Stimulated activated CD4-positive, alpha-beta T cell treated with anti-CD3 and anti-CD28 coated beads, Interleukin-4, amount 100 ng/mL, for 48 hours (primary cell): ENCODE measurements at regions not wholly inside any gene's neighbourhood (a gene's known extent, or its start where the extent isn't known, plus 50 kb on each side); places are given as distances from the start of the nearest gene placed in this dataset.
A peak's percentile ranks its signal among the peaks of the same experiment; 100 is the strongest.
"Not testable (repeated sequence)": the region's sequence is repeated elsewhere in the genome, so short reads cannot be mapped to it uniquely, and the experiment has no call there.

Source experiments
- DNase-seq, 2 donors: peaks; one replicate each; pipeline ENCODE4 v3.0.0-alpha.2; 2020; ENCODE audit warnings: low read depth in 2 of 2

DNA sequence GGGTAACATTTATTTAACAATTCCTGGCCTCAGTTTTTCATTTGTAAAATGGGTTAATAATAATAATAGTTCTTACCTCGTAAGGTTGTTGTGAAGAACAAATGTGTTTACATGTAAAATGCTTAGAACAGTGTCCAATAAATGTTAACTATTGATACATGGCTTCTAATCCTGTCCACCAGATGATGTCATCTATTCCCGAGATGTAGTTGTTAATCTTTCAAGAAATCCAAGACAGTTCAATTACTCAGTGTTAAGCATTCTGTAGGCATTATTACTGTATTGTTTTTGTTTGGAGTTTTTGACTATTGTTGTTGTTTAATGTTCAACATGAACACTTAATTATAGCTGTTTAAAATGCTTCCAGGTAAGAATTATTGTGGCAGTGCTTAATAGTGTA, 131.0 kb upstream of the FNDC3A start:
- DNase-seq, result no peak

DNA sequence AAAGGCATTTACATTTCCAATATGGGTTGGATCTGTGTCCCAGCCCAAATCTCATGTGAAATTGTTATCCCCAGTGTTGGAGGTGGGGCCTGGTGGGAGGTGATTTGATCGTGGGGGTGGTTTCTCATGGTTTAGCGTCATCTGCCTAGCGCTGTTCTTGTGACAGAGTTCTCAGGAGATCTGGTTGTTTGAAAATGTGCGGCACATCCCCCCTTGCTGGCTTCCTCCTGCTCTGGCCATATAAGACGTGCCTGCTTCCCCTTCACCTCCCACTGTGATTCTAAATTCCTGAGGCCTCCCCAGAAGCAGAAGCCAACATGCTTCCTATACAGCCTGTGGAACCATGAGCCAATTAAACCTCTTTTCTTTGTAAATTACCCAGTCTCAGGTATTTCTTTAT, 126.2 kb upstream of the FNDC3A start:
- no peak for DNase-seq

DNA sequence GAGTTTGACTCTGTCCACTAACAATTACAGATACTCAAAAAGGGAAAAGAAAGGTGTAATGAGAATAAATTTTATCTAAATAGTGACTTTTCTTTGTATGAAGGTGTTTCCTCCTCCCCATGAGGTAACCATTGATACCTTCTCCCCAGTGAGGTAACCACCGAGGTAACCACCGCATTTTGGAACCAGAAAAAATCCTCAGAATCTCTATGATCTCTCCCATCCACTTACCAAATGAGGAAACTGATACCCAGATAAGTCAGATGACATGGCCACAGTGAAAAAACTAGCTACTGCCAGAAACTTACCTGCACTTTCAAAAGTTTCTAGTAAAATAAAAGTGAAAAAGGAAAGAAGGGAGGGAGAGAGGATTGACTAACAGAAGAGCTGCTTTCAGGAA, 124.0 kb upstream of the FNDC3A start:
- DNase-seq, result no peak

DNA sequence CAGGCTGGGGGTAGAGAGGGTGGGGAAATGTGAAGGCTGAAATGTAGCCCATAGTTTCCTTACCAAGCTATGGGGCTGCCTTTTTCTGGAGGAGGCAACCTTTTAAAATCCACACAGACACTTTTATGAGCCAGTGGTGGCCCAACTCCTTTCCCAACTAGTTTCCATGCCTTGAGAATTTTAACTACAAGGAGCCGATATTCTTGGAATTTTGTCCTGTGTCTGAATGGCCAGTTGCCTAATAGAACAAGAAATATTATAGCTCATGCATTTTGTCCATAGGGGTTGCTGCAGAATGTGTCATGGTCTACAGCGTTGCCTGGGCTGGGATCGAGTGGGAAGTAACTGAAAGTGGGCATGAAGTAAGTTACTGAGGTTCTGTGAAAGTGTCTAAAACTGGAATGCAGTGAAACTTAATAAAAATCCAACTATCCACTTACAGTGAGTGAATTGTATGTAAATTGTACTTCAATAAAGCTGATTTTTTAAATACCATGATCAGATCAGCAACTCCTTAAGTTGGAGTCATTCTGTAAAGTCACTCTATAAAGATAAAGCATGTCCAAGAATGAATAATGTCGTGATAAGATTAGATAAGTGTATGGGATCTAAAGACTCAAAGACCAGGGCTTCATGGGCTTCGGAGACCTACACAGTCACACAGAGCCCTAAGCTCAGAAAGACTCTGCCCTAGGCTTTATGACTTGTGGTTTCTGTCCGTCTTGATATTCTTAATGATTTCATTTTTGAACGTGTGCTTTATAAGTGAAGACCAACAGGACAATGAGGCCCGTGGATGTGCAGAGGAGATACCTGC, 122.6 kb upstream of the FNDC3A start:
- no peak for DNase-seq

DNA sequence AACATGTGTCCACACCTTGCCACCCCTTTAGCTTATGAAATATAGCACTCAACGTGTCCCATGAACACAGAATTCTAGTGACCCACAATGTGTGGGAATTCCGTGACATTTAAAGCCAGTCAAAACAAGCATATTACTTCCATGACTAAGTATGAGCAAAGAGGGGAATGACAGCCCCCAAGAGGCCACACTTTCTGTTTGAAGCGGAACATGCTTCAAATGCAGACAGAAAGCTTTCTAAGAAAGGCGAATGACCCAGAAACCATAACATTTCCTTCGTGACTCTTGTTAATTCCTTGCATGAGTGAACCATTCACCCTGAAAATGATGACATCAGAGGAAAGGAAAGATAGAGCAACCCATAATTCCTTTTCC, 122.0 kb upstream of the FNDC3A start:
- DNase-seq, result peak in 1 of 2 donors; percentile 23

DNA sequence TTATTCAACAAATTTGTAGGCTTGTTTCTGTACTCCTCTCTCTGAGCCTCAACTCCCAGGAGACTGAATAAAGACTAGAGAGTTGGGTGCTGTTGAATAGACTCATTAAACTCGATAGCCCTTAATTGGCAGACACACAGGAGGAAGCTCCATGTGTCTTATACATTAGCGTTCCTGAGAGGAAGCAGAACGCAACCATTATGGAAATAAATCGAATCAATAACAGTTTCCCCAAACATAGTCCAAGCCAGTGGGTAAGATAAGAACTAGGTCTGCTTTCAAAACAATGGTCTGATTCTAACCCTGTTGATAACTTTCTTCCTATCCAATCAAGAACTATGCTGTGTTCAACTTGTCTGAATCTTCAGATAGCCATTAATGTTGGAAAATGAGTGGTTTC, 118.1 kb upstream of the FNDC3A start:
- no peak for DNase-seq

DNA sequence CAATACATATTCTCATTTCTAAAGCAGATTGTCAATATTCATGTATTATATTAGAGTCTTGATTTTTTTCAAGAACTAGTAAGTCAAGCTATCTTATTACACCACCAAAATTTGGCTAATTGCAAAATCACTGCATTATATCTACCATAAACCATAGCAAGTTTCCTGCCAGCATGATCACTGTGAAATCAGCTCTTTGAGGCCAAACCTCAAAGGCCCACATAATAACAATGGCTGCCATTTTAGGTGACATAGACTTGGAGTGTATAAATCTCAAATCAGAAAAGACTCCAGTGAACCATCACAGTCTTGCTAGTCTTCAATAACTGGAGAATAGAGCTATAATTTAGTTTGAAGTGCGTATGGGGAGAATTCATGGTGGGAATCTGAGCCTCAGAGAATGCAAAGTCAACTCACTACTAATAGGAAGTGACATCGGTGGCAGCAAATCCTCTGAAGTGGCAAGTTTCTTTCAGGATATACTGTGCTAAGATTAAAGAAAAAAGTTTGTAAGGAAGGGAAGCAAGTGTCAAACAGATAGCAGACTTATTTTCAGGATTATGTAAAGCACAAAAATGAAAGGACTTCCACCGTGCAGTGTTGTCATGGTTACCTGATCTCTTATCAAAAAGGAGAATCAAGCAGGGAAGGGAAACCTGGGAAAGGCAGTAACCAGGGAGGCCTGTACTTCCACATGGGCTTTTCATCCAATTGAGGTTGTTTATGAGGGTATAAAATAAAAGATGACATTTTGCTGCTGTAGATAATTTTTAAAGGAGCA, 117.4 kb upstream of the FNDC3A start:
- DNase-seq, result no peak

DNA sequence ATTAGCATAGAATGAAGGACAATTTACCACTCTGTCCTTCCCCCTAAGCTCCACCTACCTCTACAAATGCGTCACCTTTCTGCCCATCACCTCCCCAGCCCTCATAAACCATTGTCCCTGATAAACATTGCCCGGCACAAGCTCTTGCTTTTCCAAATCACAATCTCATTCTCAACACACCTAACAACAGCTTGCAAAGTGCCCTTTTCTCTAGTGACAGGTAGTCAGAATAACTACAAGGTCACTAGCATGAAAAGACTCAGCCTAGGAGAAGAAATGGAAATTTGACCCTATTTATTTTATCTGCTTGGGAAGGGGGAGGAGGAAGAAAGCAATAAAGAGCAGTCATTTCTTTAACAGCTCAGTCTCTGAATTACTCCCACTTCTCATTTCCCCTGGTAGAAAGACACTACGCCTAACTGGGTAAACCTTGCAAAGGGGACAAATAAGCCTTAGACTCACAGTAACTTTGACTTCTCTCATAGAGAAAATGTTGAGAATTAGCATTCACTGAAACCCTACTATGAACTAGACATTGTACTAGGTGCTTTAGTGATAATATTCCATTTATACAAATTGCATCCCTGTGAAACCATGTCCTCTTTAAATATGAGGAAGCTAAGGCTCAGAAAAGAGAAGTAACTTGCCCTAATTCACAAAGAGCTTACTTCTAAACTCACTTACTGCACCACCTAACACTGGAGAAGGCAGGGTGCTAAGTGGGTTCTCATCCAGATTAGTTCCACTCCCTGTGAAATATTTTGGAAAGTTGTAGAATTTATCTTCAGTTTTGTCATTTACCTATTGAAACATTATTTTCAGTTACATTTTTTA, 116.2 kb upstream of the FNDC3A start:
- no peak for DNase-seq

DNA sequence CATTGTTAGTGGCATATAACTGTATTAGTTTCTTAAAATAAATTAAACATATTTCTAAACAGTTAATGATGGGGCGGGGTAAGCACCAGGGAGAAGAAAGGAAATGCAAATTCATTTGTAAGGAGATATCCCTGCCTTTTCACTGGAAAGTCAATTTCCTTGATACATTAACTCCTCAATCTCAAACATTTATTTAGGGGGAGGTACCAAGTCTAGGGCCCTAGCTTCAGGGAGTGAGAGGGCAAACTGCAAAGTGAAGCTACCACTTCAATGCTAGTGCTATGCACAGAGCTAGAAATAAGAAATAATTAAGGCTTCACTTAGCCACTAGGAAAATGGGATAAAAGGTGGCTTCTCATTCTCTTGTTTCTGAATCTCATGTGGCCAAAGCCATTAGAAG, 115.3 kb upstream of the FNDC3A start:
- DNase-seq, result no peak

DNA sequence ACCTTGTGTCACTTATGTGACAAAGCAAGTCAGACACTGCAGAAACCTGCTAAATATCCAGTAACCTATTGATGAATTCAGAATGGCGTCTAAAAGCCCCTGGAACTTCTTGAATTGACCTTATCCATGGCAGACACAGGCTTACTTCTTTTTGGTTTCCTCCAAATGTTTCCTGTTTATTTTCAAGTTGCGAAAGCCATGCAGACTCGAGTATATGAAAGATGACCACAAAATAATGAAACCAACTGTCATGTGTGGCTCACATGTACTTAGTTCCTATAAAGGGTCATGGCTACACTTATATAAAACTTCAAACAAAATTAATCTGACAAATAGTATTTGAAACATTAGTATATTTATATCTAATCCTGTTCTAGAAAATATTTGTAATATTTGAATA, 113.1 kb upstream of the FNDC3A start:
- no peak for DNase-seq

DNA sequence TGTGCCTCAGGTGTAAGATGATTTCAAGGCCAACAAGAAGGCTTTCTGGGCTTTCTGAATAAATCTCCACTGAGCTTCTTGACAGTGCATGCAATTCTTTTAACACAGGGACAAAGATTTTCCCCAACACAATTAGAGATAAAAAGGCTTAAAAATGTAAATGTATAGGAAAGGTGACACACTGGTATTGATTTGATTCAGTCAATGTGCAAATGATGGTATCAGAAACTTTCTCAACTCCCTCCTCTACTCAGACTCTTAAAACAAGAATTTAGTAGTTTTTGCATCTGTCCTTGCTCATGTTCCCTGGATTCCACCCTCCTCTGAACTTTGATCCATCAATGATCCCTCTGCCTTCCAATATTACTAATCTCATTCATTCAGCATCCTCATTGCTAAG, 111.6 kb upstream of the FNDC3A start:
- no peak for DNase-seq

DNA sequence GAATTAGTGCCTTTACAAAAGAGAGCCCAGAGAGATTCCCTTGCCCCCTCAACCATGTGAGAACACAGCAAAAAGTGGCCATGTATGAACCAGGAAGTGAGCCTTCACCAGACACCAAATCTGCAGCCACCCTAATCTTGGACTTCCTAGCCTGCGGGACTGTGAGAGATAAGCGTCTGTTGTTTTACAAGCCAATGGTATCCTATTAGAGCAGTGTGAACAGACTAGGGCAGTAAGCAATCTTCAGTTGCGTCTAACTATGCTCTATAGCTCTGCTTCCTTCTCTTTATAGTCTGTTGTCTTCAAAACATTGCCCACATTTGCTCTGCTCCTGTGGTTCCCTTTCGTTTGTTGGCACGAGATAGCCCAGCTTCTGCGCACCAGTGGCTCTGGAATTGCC, 109.5 kb upstream of the FNDC3A start:
- no peak for DNase-seq

DNA sequence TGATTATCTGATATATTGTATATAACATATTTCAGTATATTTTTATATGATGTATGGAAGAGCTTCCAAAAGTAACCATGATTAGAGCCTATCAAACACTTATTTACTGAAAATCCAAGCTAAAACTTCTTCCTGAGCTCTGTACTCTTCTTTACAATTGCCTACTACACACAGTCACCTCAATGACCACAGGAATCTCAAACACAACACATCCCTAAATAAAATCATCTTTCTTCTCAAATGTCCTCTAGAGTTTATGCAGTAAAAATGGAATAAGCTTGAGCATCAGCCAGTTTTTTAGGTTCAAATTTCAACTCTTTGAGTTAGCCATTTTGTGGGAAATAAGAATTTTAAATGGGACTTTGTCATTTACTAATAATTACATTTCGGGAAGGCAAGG, 102.6 kb upstream of the FNDC3A start:
- DNase-seq, result no peak

DNA sequence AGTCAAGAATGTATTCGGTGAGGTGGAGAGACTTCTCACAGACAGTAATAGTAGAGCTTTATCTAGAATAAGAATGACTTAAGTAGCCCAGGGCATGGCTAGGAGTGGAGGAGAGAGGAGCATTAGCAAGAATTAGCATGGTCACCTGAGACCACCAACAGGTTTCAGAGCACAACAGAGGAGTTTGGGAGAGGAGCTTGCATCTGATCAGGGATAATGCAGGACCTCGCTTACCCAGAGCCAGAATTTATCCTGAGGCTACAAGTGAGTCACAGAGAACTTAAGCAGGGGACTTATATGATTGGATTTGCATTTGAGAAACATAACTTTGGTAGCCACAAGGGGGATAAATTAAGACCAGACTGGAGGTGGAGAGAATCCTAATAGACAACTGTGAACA, 102.1 kb upstream of the FNDC3A start:
- DNase-seq, result no peak

DNA sequence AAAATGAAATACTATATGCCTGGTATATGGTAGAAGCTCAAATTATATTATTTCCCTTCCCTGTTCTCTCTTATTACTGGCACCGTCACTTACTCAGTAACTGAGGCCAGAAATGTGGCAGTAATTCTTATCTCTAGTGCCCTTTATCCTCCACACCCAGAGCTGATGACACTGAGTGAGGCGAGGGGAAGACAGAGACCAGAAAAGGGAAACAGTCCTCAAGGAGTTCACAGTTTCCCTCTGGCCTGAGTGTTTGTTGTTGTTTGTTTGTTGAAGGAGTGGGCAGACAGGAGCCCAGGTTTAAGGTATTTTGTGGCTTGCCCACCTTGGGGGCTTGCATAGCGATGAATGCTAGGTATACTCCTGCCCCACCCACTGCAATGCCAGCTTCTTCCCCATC, 101.5 kb upstream of the FNDC3A start:
- no peak for DNase-seq

DNA sequence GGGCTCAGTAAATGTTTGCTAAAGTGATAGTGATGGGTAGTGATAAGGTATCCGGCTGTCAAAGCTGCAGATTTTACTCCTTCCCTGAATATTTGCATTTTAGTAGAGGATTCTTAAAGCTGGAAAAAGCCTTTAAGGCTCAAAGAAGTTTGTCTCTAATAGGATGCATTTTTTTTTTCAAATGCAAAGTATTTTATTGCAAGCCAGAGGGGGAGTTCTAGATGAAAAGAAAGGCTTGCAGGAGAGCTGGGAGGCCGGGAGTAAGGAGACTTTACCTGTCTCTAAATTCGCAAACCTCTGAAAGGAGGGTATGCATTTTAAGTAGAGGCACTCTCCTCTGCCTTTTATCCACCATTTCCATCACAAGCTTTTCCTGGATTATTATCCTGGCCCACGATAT, 100.7 kb upstream of the FNDC3A start:
- no peak for DNase-seq

DNA sequence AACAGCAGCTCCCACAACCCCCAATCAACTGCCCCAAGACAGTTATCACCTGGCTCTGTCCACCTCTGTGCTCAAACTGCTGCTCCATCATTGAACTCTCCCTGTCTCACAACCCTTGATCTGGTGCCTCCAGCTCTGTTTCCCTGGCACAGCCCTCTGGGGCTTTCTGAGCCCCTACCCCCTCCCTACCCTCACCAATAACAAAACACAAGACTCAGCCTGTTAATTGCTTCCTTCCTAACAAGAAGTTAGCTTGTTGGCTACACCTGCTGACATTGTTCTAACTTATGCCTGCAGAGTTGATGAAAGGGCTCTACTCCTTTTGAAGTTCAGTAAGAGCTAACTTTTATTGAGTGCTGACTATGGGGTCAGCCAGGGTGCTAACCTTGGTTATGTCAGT, 99.4 kb upstream of the FNDC3A start:
- DNase-seq, result no peak

DNA sequence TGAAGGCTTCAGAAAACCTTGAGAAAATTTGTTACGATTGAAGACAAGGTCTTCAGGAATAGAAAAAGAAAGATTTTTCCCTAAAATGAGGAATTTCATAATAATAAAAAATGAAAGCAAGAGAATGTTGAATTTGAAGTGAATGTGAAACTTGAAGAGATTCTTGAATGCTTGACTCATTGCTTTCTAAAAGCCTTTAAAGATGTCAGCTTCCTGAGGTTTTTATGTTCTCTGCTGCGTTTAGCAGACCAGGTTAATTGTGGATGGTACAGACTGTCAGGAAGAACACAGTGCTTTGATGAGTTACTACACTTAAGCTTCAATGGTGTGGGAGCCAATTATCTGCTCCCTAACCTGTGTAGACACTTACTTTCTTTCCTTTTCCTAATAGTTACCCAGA, 96.3 kb upstream of the FNDC3A start:
- no peak for DNase-seq

DNA sequence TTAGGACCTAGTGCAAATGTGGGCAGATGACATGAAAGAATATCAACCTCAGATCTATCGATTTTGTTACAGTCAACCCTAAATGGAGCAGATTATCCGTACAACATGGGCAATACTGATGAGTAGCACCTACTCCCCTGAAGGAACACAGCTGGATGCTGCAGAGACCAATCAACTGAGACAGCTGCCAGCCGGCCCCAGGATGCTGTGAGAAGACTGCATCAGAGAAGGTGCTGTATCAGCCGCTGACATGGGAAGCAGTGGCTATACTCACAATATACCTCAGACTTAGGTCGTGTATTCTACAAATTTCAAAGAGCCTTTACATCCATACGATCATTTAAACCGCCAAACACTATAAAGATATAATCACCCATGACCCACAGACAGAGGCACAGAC, 95.9 kb upstream of the FNDC3A start:
- no peak for DNase-seq

DNA sequence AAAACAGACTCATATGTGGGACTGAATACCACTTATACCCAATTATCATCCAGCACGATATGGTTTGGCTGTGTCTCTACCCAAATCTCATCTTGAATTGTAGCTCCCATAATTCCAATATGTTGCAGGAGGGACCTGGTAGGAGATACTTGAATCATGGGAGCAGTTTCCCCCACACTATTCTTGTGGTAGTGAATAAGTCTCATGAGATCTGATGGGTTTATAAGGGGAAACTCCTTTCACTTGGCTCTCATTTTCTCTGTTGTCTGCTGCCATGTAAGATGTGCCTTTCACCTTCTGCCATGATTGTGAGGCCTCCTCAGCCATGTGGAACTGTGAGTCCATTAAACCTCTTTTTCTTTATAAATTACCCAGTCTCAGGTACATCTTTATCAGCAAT, 91.9 kb upstream of the FNDC3A start:
- DNase-seq, result not testable (repeated sequence)

DNA sequence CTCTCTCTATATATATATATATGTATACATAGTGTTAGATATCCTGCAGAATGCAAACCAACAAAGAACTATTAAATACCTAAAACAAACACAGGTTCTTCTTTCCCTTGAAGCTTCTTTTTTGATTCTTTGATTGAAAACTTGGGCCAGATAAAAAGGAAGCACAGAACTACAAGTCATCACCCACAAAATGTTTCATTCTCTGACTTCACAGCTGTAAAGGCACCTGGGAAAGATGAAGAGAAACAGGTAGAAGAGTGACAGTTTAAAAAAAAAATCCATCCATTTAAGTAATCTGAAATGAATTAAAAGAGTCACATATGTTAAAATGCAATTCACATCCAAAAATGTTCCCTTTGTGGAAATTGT, 90.7 kb upstream of the FNDC3A start:
- DNase-seq, result no peak

DNA sequence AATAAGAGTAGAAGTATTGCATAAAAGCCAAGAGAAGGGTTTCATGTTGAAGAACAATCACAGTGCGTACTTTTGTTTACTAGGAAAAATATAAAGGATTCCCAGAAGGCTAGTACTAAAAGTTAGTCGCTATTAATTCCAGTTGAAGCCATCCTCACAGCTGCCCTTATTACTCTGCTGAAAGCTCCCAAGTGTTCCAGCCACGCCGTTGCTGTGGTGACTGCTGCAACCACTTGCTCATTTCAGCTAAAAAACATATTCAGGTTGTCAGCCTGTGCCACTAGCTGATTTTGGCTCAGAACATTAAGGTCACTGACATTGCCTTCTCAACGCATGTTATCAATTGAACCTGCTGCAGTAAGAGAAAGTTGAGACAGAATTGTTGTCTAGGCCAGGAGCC, 87.1 kb upstream of the FNDC3A start:
- no peak for DNase-seq

DNA sequence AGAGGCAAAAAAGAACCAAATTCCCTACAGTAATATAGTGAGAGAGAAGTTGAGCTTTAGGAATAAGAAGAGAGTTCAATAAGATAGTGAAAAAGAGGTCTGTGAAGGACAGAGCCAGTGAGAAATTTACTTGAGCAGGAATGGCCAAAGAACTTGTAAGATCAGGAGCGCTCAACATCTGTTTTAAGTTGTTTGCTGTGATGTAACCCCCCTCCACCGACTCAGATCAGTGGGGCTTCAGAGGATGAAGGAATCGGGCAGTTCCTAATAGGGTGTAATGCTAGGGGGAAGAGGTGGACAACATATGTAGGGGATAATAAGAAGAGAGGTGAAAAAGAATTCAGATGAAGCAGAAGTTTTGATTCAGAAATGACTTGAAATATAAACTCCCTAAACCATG, 85.3 kb upstream of the FNDC3A start:
- no peak for DNase-seq
